H9 (cell line): ENCODE measurements at regions not wholly inside any gene's neighbourhood (a gene's known extent, or its start where the extent isn't known, plus 50 kb on each side); places are given as distances from the start of the nearest gene placed in this dataset.

Source experiments
- DNase-seq: peaks from one replicate; pipeline ENCODE4 v3.0.0-alpha.2; 2017
- H2AFZ ChIP-seq: one replicate; pipeline ENCODE4 v1.6.1; 2013; ENCODE audit warnings: mild to moderate bottlenecking, low read length, control low read depth, moderate library complexity
- H2AK5ac ChIP-seq: 2 replicates; pipeline ENCODE4 v1.6.1; 2013; ENCODE audit warnings: low read length, control low read depth, mixed read lengths; ENCODE audit not compliant: insufficient read length
- H2BK120ac ChIP-seq: one replicate; pipeline ENCODE4 v1.6.1; 2013; ENCODE audit warnings: low read depth, mild to moderate bottlenecking, low read length, control low read depth, inconsistent platforms; ENCODE audit not compliant: poor library complexity, severe bottlenecking
- H2BK12ac ChIP-seq: 2 replicates; pipeline ENCODE4 v1.6.1; 2013; ENCODE audit warnings: low read length, control low read depth, mixed read lengths, low read depth; ENCODE audit not compliant: insufficient read length
- H2BK15ac ChIP-seq: 2 replicates; pipeline ENCODE4 v1.6.1; 2013; ENCODE audit warnings: low read depth, low read length, control low read depth
- H2BK20ac ChIP-seq: one replicate; pipeline ENCODE4 v1.6.1; 2013; ENCODE audit warnings: low read depth, mild to moderate bottlenecking, low read length, control low read depth, inconsistent platforms; ENCODE audit not compliant: poor library complexity, severe bottlenecking
- H2BK5ac ChIP-seq: 2 replicates; pipeline ENCODE4 v1.6.1; 2013; ENCODE audit warnings: low read length, control low read depth, mixed read lengths; ENCODE audit not compliant: insufficient read length
- H3K14ac ChIP-seq: 2 replicates; pipeline ENCODE4 v1.6.1; 2013; ENCODE audit warnings: low read length, control low read depth; ENCODE audit not compliant: insufficient read depth
- H3K18ac ChIP-seq: 2 replicates; pipeline ENCODE4 v1.6.1; 2013; ENCODE audit warnings: low read depth, mild to moderate bottlenecking, mixed read lengths, low read length, control low read depth; ENCODE audit not compliant: insufficient read length
- H3K23ac ChIP-seq: 2 replicates; pipeline ENCODE4 v1.6.1; 2013; ENCODE audit warnings: low read length, control low read depth, mixed read lengths, low read depth; ENCODE audit not compliant: insufficient read length
- H3K23me2 ChIP-seq: 2 replicates; pipeline ENCODE4 v1.6.1; 2013; ENCODE audit warnings: low read depth, mild to moderate bottlenecking, mixed read lengths, low read length, control low read depth; ENCODE audit not compliant: insufficient read length, poor library complexity, severe bottlenecking
- H3K27ac ChIP-seq: 2 replicates; pipeline ENCODE4 v1.5.1; 2013; ENCODE audit warnings: low read length, control low read depth, mixed read lengths, low read depth; ENCODE audit not compliant: insufficient read length
- H3K27me3 ChIP-seq: 2 replicates; pipeline ENCODE4 v1.6.1; 2013; ENCODE audit warnings: low read length, control low read depth, inconsistent platforms; ENCODE audit not compliant: insufficient read depth
- H3K4ac ChIP-seq: 2 replicates; pipeline ENCODE4 v1.6.1; 2013; ENCODE audit warnings: low read depth, mild to moderate bottlenecking, control low read depth, inconsistent platforms, low read length, moderate library complexity
- H3K4me1 ChIP-seq: 2 replicates; pipeline ENCODE4 v1.6.1; 2013; ENCODE audit warnings: low read length, control low read depth, inconsistent platforms; ENCODE audit not compliant: insufficient read depth
- H3K4me2 ChIP-seq: 2 replicates; pipeline ENCODE4 v1.6.1; 2013; ENCODE audit warnings: low read length, control low read depth, mixed read lengths; ENCODE audit not compliant: insufficient read length, insufficient read depth
- H3K56ac ChIP-seq: 2 replicates; pipeline ENCODE4 v1.6.1; 2013; ENCODE audit warnings: low read depth, mild to moderate bottlenecking, mixed read lengths, low read length, control low read depth; ENCODE audit not compliant: insufficient read length
- H3K79me1 ChIP-seq: 2 replicates; pipeline ENCODE4 v1.6.1; 2013; ENCODE audit warnings: low read depth, mild to moderate bottlenecking, moderate library complexity, low read length, control low read depth, inconsistent platforms; ENCODE audit not compliant: insufficient read depth, poor library complexity, severe bottlenecking
- H3K79me2 ChIP-seq: 2 replicates; pipeline ENCODE4 v1.6.1; 2013; ENCODE audit warnings: low read length, control low read depth, inconsistent platforms; ENCODE audit not compliant: insufficient read depth
- H3K9ac ChIP-seq: 2 replicates; pipeline ENCODE4 v1.6.1; 2013; ENCODE audit warnings: low read length, control low read depth, mixed read lengths; ENCODE audit not compliant: insufficient read length; ENCODE audit errors: extremely low read depth
- H3K9me3 ChIP-seq: one replicate; pipeline ENCODE4 v1.6.1; 2013; ENCODE audit warnings: low read depth, low read length, inconsistent platforms; ENCODE audit not compliant: control insufficient read depth
- H3T11ph ChIP-seq: one replicate; pipeline ENCODE4 v1.6.1; 2013; ENCODE audit warnings: mild to moderate bottlenecking, low read length, control low read depth, inconsistent platforms
- H4K20me1 ChIP-seq: one replicate; pipeline ENCODE4 v1.6.1; 2013; ENCODE audit not compliant: control insufficient read depth, insufficient read length, insufficient read depth
- H4K5ac ChIP-seq: 2 replicates; pipeline ENCODE4 v1.6.1; 2013; ENCODE audit warnings: low read depth, mild to moderate bottlenecking, mixed read lengths, low read length, control low read depth; ENCODE audit not compliant: insufficient read length
- H4K8ac ChIP-seq: replicated peaks from 2 replicates; pipeline ENCODE4 v1.6.1; 2013; ENCODE audit warnings: low read length, control low read depth, mixed read lengths, low read depth; ENCODE audit not compliant: insufficient read length
- H4K91ac ChIP-seq: 2 replicates; pipeline ENCODE4 v1.6.1; 2013; ENCODE audit warnings: low read depth, mild to moderate bottlenecking, moderate library complexity, mixed read lengths, low read length, control low read depth; ENCODE audit not compliant: insufficient read length
- H3K27ac Mint-ChIP-seq, 3 experiments: 2 replicates in 2 of 3; 3 replicates in 1 of 3; pipeline ENCODE4 v1.8.0; 2020 to 2021; ENCODE audit warnings: mixed read lengths in 3 of 3, mild to moderate bottlenecking in 1 of 3, moderate library complexity in 1 of 3
- H3K27me3 Mint-ChIP-seq: 2 replicates; pipeline ENCODE4 v1.8.0; 2021; ENCODE audit warnings: low read depth, mild to moderate bottlenecking, moderate library complexity, mixed read lengths
- H3K36me3 Mint-ChIP-seq, 3 experiments: 2 replicates in 2 of 3; 3 replicates in 1 of 3; pipeline ENCODE4 v1.8.0; 2020 to 2021; ENCODE audit warnings: low read depth in 3 of 3, mixed read lengths in 3 of 3; ENCODE audit not compliant: insufficient read depth in 1 of 3
- H3K4me1 Mint-ChIP-seq, 2 experiments: 2 replicates each; pipeline ENCODE4 v1.8.0; 2020; ENCODE audit warnings: mixed read lengths in 2 of 2
- H3K4me3 Mint-ChIP-seq, 2 experiments: 2 replicates in 1 of 2; 3 replicates in 1 of 2; pipeline ENCODE4 v1.8.0; 2020 to 2021; ENCODE audit warnings: mild to moderate bottlenecking in 2 of 2, mixed read lengths in 2 of 2, moderate library complexity in 1 of 2
- H3K9me3 Mint-ChIP-seq, 2 experiments: 2 replicates in 1 of 2; 3 replicates in 1 of 2; pipeline ENCODE4 v1.8.0; 2020; ENCODE audit warnings: mild to moderate bottlenecking in 2 of 2, mixed read lengths in 2 of 2, moderate library complexity in 1 of 2
- CTCF ChIP-seq: fragments of 200-600 bp; sonication (generic); conservative IDR thresholded peaks from 3 replicates; pipeline ENCODE4 v1.8.0; 2021; ENCODE audit warnings: antibody characterized with exemption, mild to moderate bottlenecking
- WGBS: extraction: QIAGEN DNeasy Blood & Tissue Kit; methylation state at CpG from one replicate; pipeline ENCODE4 v1.1.7; 2013; ENCODE audit warnings: missing lambda C conversion rate, low lambda C conversion rate, mixed read lengths; ENCODE audit not compliant: insufficient read length; ENCODE audit errors: extremely low coverage; 5-methylcytosine and 5-hydroxymethylcytosine counted together

- Histone ChIP-seq H3K27ac (no peak overlapping the region), H3K23me2 (no peaks in the 10 kb centered on the region), H3K4ac (no peak overlapping the region), H2AFZ (no peak overlapping the region), H4K91ac (no peak overlapping the region), H3K4me1 (peaks cover 3% of the 10 kb centered on the region; the same call in 1 of the 2 replicates), H3K27me3 (no peaks in the 10 kb centered on the region), H2BK20ac (no peak overlapping the region), H4K5ac (no peak overlapping the region), H3K56ac (no peak overlapping the region), H2AK5ac (no peak overlapping the region), H3K18ac (no peak overlapping the region), H2BK12ac (no peak overlapping the region), H3K4me2 (no peak overlapping the region), H3K9ac (no peak overlapping the region), H4K20me1 (no peaks in the 10 kb centered on the region), H2BK15ac (no peak overlapping the region), H3T11ph (no peak overlapping the region), H3K79me1 (no peaks in the 10 kb centered on the region), H2BK5ac (no peak overlapping the region), H3K23ac (no peak overlapping the region), H3K79me2 (no peaks in the 10 kb centered on the region), H4K8ac (no peak overlapping the region), H3K14ac (no peak overlapping the region), H3K9me3 (peaks cover 9% of the 10 kb centered on the region), H2BK120ac (no peak overlapping the region)
- H3K4me1 Mint-ChIP-seq: peaks cover 13 to 16% of the 10 kb centered on the region in 2 experiments
- WGBS: no CpG with 5 or more reads among the region's 2 CpGs
- H3K36me3 Mint-ChIP-seq: peaks cover 5 to 18% (median 6%) of the 10 kb centered on the region in 3 experiments; a peak in 6 of 7 replicates
- H3K27ac Mint-ChIP-seq: no peak overlapping the region
- no peak for TF ChIP-seq CTCF
- H3K27me3 Mint-ChIP-seq: peaks cover 16% of the 10 kb centered on the region
- peaks cover 16 to 17% of the 10 kb centered on the region in 2 experiments for H3K9me3 Mint-ChIP-seq
- no peak for DNase-seq
- no peak overlapping the region for H3K4me3 Mint-ChIP-seq
These were observed 78.8 kb downstream of the COQ2 start for GRCh38 chr4:83205760-83206159.
